Mesenchymal stem cell (in vitro differentiated cells and primary cell): ENCODE measurements at regions not wholly inside any gene's neighbourhood (a gene's known extent, or its start where the extent isn't known, plus 50 kb on each side); places are given as distances from the start of the nearest gene placed in this dataset.

Experiments used
- DNase-seq: peaks from one replicate; pipeline ENCODE4 v3.0.0-alpha.2; 2013
- H2AFZ ChIP-seq: one replicate; pipeline ENCODE4 v1.6.1; 2013; ENCODE audit warnings: low read depth, mild to moderate bottlenecking, control low read depth, inconsistent platforms, low read length, moderate library complexity
- H2AK5ac ChIP-seq: 2 replicates; pipeline ENCODE4 v1.6.1; 2013; ENCODE audit warnings: low read length, moderate library complexity, mild to moderate bottlenecking, inconsistent platforms; ENCODE audit not compliant: severe bottlenecking
- H2BK120ac ChIP-seq: one replicate; pipeline ENCODE4 v1.6.1; 2013; ENCODE audit warnings: low read depth, mild to moderate bottlenecking, inconsistent platforms, low read length, moderate library complexity
- H2BK12ac ChIP-seq, 2 experiments: one replicate each; pipeline ENCODE4 v1.6.1; 2013; ENCODE audit warnings: inconsistent platforms in 2 of 2, low read length in 2 of 2, mild to moderate bottlenecking in 2 of 2, moderate library complexity in 2 of 2, control low read depth in 1 of 2
- H2BK15ac ChIP-seq: one replicate; pipeline ENCODE4 v1.6.1; 2013; ENCODE audit warnings: mild to moderate bottlenecking, low read depth, inconsistent platforms; ENCODE audit not compliant: poor library complexity, severe bottlenecking
- H2BK5ac ChIP-seq: 2 replicates; pipeline ENCODE4 v1.6.1; 2013; ENCODE audit warnings: low read depth, mild to moderate bottlenecking, low read length, control low read depth, inconsistent platforms; ENCODE audit not compliant: poor library complexity, severe bottlenecking
- H3K14ac ChIP-seq, 2 experiments: one replicate each; pipeline ENCODE4 v1.6.1; 2013; ENCODE audit warnings: inconsistent platforms in 2 of 2, low read length in 2 of 2, control low read depth in 1 of 2, mild to moderate bottlenecking in 1 of 2, moderate library complexity in 1 of 2
- H3K18ac ChIP-seq, 2 experiments: one replicate each; pipeline ENCODE4 v1.6.1; 2013; ENCODE audit warnings: inconsistent platforms in 2 of 2, low read length in 2 of 2, control low read depth in 1 of 2, low read depth in 1 of 2, mild to moderate bottlenecking in 1 of 2
- H3K23ac ChIP-seq, 2 experiments: one replicate each; pipeline ENCODE4 v1.6.1; 2013; ENCODE audit warnings: inconsistent platforms in 2 of 2, low read length in 2 of 2, mild to moderate bottlenecking in 2 of 2, moderate library complexity in 2 of 2, control low read depth in 1 of 2
- H3K27ac ChIP-seq: 2 replicates; pipeline ENCODE4 v1.5.1; 2013; ENCODE audit warnings: mild to moderate bottlenecking, moderate library complexity, low read length, control low read depth, inconsistent platforms; ENCODE audit not compliant: poor library complexity, severe bottlenecking
- H3K27me3 ChIP-seq, 2 experiments: 2 replicates each; pipeline versions ENCODE4 v1.6.1 to v1.7.0; 2013; ENCODE audit warnings: low read length in 2 of 2, mild to moderate bottlenecking in 2 of 2, moderate library complexity in 2 of 2, control low read depth in 1 of 2, inconsistent platforms in 1 of 2; ENCODE audit not compliant: control insufficient read depth in 1 of 2, insufficient read depth in 1 of 2
- H3K36me3 ChIP-seq, 2 experiments: 2 replicates each; pipeline versions ENCODE4 v1.6.1 to v1.7.0; 2013; ENCODE audit warnings: low read length in 2 of 2, control low read depth in 1 of 2, inconsistent platforms in 1 of 2, low read depth in 1 of 2, mild to moderate bottlenecking in 1 of 2; ENCODE audit not compliant: insufficient read depth in 2 of 2, control insufficient read depth in 1 of 2
- H3K4ac ChIP-seq, 2 experiments: one replicate each; pipeline ENCODE4 v1.6.1; 2013; ENCODE audit warnings: inconsistent platforms in 2 of 2, low read length in 2 of 2, mild to moderate bottlenecking in 2 of 2, moderate library complexity in 2 of 2, control low read depth in 1 of 2, low read depth in 1 of 2
- H3K4me1 ChIP-seq: 2 replicates; pipeline ENCODE4 v1.6.1; 2013; ENCODE audit warnings: low read depth, low read length, control low read depth; ENCODE audit not compliant: control insufficient read depth, insufficient read depth
- H3K4me2 ChIP-seq: 2 replicates; pipeline ENCODE4 v1.6.1; 2013; ENCODE audit warnings: low read length, mild to moderate bottlenecking, inconsistent platforms; ENCODE audit not compliant: poor library complexity, severe bottlenecking
- H3K4me3 ChIP-seq, 2 experiments: 2 replicates each; pipeline versions ENCODE4 v1.5.1 to v1.7.0; 2013; ENCODE audit warnings: low read length in 2 of 2, mild to moderate bottlenecking in 2 of 2, control low read depth in 1 of 2, low read depth in 1 of 2; ENCODE audit not compliant: insufficient read depth in 1 of 2
- H3K79me1 ChIP-seq: replicated peaks from 2 replicates; pipeline ENCODE4 v1.6.1; 2013; ENCODE audit warnings: mild to moderate bottlenecking, control low read depth, low read length, inconsistent platforms; ENCODE audit not compliant: poor library complexity, severe bottlenecking
- H3K9ac ChIP-seq: 2 replicates; pipeline ENCODE4 v1.7.0; 2013; ENCODE audit warnings: mild to moderate bottlenecking, low read length, moderate library complexity
- H3K9me3 ChIP-seq: 2 replicates; pipeline ENCODE4 v1.7.0; 2013; ENCODE audit warnings: mild to moderate bottlenecking, low read length; ENCODE audit not compliant: control insufficient read depth
- H4K8ac ChIP-seq: one replicate; pipeline ENCODE4 v1.6.1; 2013; ENCODE audit warnings: inconsistent platforms, mild to moderate bottlenecking, low read length, moderate library complexity
- H4K91ac ChIP-seq: one replicate; pipeline ENCODE4 v1.6.1; 2013; ENCODE audit warnings: mild to moderate bottlenecking, low read length, inconsistent platforms
- WGBS: methylation state at CpG from one replicate; pipeline ENCODE4 v1.1.7; 2013; ENCODE audit warnings: mixed read lengths; 5-methylcytosine and 5-hydroxymethylcytosine counted together

GRCh38 chr7:10439027-10439426, 534.6 kb upstream of the PHF14 start:
- H2AK5ac ChIP-seq, result no peak overlapping the region
- no peak overlapping the region for H4K91ac ChIP-seq
- H3K14ac ChIP-seq, result no peak overlapping the region
- H4K8ac ChIP-seq, result no peak overlapping the region
- no peak overlapping the region for H2BK12ac ChIP-seq
- H3K9ac ChIP-seq, result no peak overlapping the region
- H2AFZ ChIP-seq, result no peak overlapping the region
- no peak overlapping the region for H3K4me2 ChIP-seq
- no peak overlapping the region for H2BK15ac ChIP-seq
- no peaks in the 10 kb centered on the region for H3K4me1 ChIP-seq
- no peak overlapping the region for H3K23ac ChIP-seq
- no peak for DNase-seq
- no peaks in the 10 kb centered on the region for H3K79me1 ChIP-seq
- no peak overlapping the region for H3K18ac ChIP-seq
- no peak overlapping the region for H3K4ac ChIP-seq
- H2BK120ac ChIP-seq, result no peak overlapping the region
- peaks cover 18% of the 10 kb centered on the region for H3K9me3 ChIP-seq
- no peaks in the 10 kb centered on the region for H3K36me3 ChIP-seq
- no peak overlapping the region for H3K4me3 ChIP-seq
- WGBS, result 74% methylated on average over 3 of the region's 3 CpGs
- no peak overlapping the region for H2BK5ac ChIP-seq
- H3K27ac ChIP-seq, result no peak overlapping the region
- H3K27me3 ChIP-seq, result no peaks in the 10 kb centered on the region

- Histone ChIP-seq H4K91ac (no peak overlapping the region), H3K4ac (no peak overlapping the region), H2BK12ac (no peak overlapping the region), H3K4me3 (no peak overlapping the region), H4K8ac (no peak overlapping the region), H2BK5ac (no peak overlapping the region), H3K36me3 (no peaks in the 10 kb centered on the region), H3K79me1 (no peaks in the 10 kb centered on the region), H2AK5ac (no peak overlapping the region), H3K18ac (no peak overlapping the region), H3K4me2 (no peak overlapping the region), H3K9ac (no peak overlapping the region), H3K4me1 (no peaks in the 10 kb centered on the region), H2BK120ac (no peak overlapping the region), H3K14ac (no peak overlapping the region), H3K9me3 (peaks cover 25% of the 10 kb centered on the region), H2BK15ac (no peak overlapping the region), H3K27ac (no peak overlapping the region), H3K23ac (no peak overlapping the region), H3K27me3 (no peaks in the 10 kb centered on the region), H2AFZ (no peak overlapping the region)
- DNase-seq, result no peak
Observed at GRCh38 chr7:10455936-10456335, 517.7 kb upstream of the PHF14 start.

GRCh38 chr7:10460474-10460873, 513.2 kb upstream of the PHF14 start:
- Histone ChIP-seq H3K4me2 (no peak overlapping the region), H3K4ac (no peak overlapping the region), H2BK5ac (no peak overlapping the region), H3K27me3 (no peaks in the 10 kb centered on the region), H2BK15ac (no peak overlapping the region), H3K9me3 (peaks cover 8% of the 10 kb centered on the region), H4K91ac (no peak overlapping the region), H3K4me1 (no peaks in the 10 kb centered on the region), H3K18ac (no peak overlapping the region), H3K36me3 (no peaks in the 10 kb centered on the region), H3K27ac (no peak overlapping the region), H2AFZ (no peak overlapping the region), H3K4me3 (no peak overlapping the region), H3K23ac (no peak overlapping the region), H3K9ac (no peak overlapping the region), H4K8ac (no peak overlapping the region), H2BK120ac (no peak overlapping the region), H3K79me1 (no peaks in the 10 kb centered on the region), H2BK12ac (no peak overlapping the region), H2AK5ac (no peak overlapping the region), H3K14ac (no peak overlapping the region)
- DNase-seq, result no peak
- 83% methylated on average over 1 of the region's 2 CpGs for WGBS

GRCh38 chr7:10463701-10464100, 510.0 kb upstream of the PHF14 start:
- Histone ChIP-seq H2BK5ac (no peak overlapping the region), H4K8ac (no peak overlapping the region), H3K4me3 (no peak overlapping the region), H2BK12ac (no peak overlapping the region), H3K18ac (no peak overlapping the region), H3K9me3 (no peaks in the 10 kb centered on the region), H2AFZ (no peak overlapping the region), H3K14ac (no peak overlapping the region), H2AK5ac (no peak overlapping the region), H3K4ac (no peak overlapping the region), H3K36me3 (no peaks in the 10 kb centered on the region), H3K27me3 (no peaks in the 10 kb centered on the region), H3K23ac (no peak overlapping the region), H3K27ac (no peak overlapping the region), H3K4me1 (no peaks in the 10 kb centered on the region), H3K79me1 (no peaks in the 10 kb centered on the region), H2BK15ac (no peak overlapping the region), H2BK120ac (no peak overlapping the region), H3K4me2 (no peak overlapping the region), H4K91ac (no peak overlapping the region), H3K9ac (no peak overlapping the region)
- DNase-seq, result no peak
